ENCODE measurements at regions not wholly inside any gene's neighbourhood (a gene's known extent, or its start where the extent isn't known, plus 50 kb on each side); places are given as distances from the start of the nearest gene placed in this dataset.

GRCh38 chr5:136513430-136513829 is 148.1 kb upstream of the TRPC7 start:
- TF ChIP-seq SPI1 (IDR thresholded peaks at IDR 0.05; ENCODE audit: low read depth, low read length) (no peak), POLR2A (IDR thresholded peaks at IDR 0.05; ENCODE audit: low read depth, low read length) (no peak)

Measured in GM12891 (cell line).